GM18508 (cell line): ENCODE measurements at regions not wholly inside any gene's neighbourhood (a gene's known extent, or its start where the extent isn't known, plus 50 kb on each side); places are given as distances from the start of the nearest gene placed in this dataset.
"Not testable (repeated sequence)": the region's sequence is repeated elsewhere in the genome, so short reads cannot be mapped to it uniquely, and the experiment has no call there.

Experiments
- ATAC-seq: cut with Tn5 transposase; IDR thresholded peaks from one replicate; pipeline ENCODE4 v1.9.1; 2021; ENCODE audit warnings: moderate number of reproducible peaks; ENCODE audit not compliant: insufficient read depth, unreplicated experiment

DNA sequence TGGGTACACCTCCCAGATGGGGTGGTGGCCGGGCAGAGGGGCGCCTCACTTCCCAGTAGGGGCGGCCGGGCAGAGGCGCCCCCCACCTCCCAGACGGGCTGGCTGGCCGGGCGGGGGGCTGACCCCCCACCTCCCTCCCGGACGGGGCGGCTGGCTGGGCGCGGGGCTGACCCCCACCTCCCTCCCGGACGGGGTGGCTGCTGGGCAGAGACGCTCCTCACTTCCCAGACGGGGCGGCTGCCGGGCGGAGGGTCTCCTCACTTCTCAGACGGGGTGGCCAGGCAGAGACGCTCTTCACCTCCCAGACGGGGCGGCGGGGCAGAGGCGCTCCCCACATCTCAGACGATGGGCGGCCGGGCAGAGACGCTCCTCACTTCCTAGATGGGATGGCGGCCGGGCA lies 240.6 kb downstream of the IL20RB start:
- ATAC-seq = not testable (repeated sequence)

- no peak for ATAC-seq
These were observed 241.9 kb downstream of the IL20RB start for GRCh38 chr3:137199678-137200077.

DNA sequence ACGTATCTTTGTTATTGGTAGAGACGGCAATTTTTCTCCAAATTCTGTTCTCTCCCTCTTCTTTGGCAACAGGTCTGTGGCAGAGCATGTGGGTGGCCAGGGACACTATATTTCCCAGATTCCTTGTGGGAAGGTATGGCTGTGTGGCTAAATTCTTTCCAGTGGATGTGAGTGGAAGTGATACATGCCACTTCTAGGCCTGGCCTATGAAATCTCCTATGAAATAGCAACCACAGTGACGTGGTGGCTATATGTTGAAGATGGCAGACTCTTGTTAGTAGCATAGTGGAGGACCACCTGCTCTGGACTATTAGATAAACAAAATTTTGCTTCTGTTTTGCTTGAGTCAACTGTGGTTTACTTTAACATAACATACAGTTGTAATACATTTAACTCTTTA lies 243.3 kb downstream of the IL20RB start:
- no peak for ATAC-seq

GRCh38 chr3:137202941-137203340 lies 245.2 kb downstream of the IL20RB start:
- ATAC-seq = no peak

GRCh38 chr3:137204409-137204808 lies 246.6 kb downstream of the IL20RB start:
- no peak for ATAC-seq

DNA sequence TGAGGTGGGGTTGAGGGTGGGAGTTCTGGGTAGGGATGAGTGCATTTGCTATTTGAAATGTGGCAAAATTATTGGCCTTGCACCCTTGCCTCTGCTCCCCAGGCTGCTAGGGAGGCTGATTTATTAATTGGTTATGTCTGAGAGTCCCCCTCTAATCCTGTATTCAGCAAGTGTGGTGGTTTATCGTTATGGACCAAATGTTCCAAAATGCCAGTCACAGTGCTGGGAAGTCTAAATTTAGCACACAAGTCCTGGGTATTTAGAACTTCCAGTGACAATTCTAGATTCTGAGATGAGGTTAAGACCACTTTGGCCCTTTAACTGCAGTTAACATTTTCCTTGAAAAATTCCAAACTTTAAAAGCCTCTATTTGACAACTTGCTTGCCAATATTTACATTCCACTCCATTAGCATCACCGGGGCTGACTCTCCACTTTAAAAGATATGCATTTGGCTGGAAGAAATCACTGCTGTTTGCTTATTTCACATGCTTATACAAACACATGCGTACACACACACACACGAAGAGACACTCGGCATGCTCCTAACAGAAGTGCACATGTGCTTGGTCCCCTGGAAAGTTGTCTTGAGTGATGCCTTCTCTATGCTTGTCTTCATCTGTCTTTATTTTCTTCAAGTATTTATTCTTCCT lies 247.7 kb downstream of the IL20RB start:
- no peak for ATAC-seq

DNA sequence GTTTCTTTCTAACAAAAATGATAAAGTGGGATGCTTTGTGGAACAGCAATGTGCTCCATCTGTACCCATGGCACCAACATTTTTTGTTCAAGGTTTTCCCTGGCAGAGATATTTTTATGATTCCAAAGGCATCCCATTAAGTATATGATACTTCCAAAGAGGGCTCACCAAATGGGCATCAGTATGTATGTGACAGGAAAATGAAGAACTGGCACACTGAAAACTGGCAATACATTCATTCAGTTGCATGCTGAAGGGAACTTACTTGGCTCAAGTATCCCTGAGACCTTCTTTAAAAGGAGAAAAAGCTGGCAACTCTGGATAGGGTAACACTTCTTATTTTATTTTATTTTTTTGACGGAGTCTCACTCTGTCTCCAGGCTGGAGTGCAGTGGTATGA lies 249.8 kb downstream of the IL20RB start:
- no peak for ATAC-seq

- no peak for ATAC-seq
These were observed 259.9 kb downstream of the IL20RB start for GRCh38 chr3:137217733-137218132.

DNA sequence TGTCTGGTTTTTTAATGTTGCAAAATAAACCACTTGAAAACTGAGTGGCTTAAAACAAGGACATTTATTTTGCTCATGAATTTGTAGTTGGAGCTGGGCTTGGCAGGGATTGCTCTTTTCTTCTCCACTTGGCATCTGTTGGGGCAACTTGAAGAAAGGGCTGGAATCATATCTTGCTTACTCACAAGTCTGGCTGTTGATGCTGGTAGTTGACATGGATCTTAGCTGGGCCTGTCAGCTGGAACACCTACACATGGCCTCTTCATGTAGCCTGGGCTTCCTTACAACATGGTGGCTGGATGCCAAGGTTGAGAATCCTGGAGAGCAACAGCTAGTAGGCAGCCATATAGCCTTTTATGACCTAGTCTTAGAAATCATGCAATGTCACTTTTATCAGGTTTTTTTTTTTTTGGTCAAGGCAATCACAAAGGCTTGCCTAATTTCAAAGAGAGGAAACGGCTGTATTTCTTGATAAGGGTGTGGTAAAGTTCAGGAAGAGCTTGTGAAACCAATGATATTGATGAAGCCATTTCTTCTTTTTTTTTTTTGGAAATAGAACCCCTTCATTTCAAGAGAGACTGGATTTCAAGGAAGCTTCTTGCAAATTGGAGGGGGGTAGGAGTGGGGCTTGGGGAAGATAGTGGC lies 262.1 kb downstream of the IL20RB start:
- no peak for ATAC-seq

DNA sequence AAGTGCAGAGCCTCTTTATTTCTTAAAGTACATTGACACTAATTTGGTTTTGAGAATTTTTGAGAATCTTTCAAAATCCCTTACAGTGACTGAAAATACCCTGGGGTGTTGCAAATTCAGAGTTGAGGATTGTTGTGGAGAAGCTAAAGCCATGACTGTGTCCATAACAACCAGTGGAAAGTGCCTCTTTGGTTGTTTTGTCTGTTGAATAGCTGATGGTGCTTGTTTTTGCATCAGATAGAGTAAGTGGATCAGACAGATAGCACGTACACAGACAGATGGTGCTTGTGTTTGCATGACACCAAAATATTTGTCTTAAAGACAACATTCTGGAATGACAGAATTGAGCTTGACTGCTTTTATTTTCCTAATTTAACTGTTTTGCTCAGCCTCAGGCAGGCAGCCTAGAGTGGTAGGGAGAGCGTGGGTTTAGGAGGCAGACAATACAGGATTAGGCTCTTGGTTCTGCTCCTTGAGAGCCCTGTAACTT lies 265.0 kb downstream of the IL20RB start:
- no peak for ATAC-seq

- no peak for ATAC-seq
These were observed 266.7 kb downstream of the IL20RB start for GRCh38 chr3:137224464-137224863.

DNA sequence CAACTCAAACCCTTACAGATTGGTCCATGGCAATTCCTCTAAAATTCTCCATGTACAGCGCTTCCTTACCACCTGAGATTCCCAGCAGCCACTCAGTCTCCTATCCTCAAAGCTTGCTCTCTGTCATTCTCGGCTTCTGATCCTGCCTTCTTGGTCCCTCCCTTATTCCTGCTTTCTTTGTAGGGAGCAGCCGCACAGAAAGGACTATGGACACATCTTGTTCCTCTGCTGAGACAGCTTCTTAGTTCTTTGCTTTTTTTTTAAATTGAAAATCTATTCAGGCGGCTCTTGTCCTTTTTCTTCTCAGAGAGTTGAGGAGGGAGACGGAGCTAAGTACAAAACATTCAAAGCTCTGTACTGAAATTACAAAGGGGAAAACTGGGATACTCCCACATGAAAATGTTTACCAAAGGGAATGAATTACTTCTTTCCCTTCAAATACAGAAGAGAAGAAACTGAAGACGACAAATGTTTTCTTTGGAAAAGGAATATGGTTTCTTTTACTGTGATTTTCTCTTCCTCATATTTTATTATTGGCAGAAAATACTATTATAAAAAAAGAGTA lies 285.1 kb downstream of the IL20RB start:
- ATAC-seq = no peak

- no peak for ATAC-seq
These were observed 288.7 kb downstream of the IL20RB start for GRCh38 chr3:137246491-137246890.

- no peak for ATAC-seq
These were observed 291.6 kb downstream of the IL20RB start for GRCh38 chr3:137249311-137249940.

DNA sequence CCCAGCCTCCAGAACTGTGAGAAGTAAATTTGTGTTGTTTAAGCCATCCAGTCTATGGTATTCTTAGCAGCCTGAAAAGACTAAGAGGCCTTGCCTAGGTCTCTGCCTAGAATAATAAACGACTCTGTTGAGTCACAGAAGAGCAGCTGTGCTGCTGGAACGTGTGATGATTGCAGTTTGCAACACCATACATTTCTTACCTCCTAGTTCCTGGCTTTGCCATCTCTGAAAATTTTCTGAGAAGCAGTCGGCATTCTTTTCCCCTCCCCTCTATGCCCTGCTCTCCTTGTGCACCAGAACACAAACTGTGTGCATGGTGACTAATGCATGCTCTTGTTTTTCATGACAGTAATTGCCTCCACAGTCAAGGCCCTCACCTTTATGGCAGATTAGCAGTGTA lies 301.3 kb downstream of the IL20RB start:
- no peak for ATAC-seq

DNA sequence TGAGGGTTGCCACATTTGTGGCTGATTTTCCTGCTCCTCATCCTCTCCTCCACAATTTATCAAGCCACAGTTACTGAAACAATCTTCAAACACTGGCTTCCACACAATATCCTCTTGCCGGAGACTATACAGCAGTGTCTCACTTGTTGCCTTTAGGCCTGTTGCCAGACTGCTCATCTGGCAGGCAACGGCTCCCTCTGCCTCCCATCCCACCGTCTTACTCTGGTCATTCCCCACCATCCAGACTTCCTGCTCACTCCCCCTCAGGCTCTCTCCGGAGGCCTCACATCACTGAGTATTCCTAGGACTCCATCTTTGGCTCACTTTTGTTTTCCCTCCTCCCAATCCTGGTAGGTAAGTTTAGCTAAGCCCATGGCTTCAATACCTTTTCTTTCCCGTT lies 301.9 kb downstream of the IL20RB start:
- ATAC-seq = no peak

DNA sequence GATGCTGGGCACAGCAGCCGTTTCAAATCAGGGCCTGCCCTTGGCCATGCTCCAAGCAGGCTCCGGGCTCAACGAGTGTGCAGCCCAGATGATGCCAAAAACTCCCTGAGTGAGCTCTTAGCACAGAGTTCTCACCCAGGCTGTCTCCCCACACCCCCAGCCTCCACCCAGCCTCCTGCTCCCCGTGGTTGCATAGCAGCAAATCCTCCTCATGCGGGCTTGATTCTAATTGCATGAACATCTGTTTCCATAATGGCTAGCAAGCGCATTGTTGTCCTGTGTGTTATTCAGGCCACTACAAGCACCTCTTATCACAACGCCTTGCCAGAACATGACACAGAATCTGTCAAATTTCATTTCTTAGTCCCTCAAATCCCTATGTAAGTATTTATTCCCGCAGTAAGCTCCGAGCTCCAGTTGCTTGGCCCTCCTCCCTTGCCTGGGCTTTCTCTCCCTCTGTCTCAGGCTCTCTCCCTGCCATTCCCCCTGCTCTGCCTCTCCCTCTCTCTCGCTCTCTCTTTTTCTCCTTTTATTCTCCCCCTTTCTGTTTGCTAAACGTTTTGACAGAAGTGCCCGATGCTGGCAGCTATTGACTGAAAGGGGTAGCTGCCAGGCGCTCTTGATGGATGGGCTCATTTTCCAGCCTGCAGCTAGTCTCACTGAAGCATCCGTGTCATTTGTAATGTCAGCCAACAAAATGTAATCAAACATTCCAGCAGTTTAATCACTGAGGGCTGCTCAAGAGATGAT lies 306.5 kb downstream of the IL20RB start:
- ATAC-seq = no peak

- ATAC-seq = no peak
These were observed 307.1 kb downstream of the IL20RB start for GRCh38 chr3:137264843-137265330.

- no peak for ATAC-seq
These were observed 325.1 kb downstream of the IL20RB start for GRCh38 chr3:137282871-137283270.

DNA sequence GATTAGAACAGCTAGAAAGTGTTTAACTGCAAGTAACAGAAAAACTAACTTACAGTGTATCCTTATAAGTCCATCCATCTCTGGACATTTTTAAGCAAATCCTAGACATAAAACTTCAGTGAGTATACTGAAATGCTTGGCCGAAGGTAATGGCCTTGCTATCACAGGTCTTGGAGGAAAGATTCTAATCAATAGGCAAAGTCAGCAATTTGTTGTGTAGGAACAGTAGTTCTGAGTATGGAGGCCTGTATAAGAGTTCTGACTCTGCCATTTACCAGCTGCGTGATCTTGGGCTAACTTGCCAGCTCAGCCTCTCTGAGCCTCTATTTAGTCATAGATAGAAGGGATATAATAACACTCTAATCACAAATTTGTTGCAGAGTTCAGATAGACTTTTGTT lies 328.1 kb downstream of the IL20RB start:
- ATAC-seq = no peak
